NCI-H446 (cell line): ENCODE measurements at regions not wholly inside any gene's neighbourhood (a gene's known extent, or its start where the extent isn't known, plus 50 kb on each side); places are given as distances from the start of the nearest gene placed in this dataset.

ENCODE experiments used
- DNase-seq, 2 experiments: peaks; one replicate each; lab custom pipeline; 2025; lab: John Stamatoyannopoulos, UW

GRCh38 chr2:34961822-34962221, 1362.7 kb upstream of the FAM98A start:
- DNase-seq, result no peak

DNA sequence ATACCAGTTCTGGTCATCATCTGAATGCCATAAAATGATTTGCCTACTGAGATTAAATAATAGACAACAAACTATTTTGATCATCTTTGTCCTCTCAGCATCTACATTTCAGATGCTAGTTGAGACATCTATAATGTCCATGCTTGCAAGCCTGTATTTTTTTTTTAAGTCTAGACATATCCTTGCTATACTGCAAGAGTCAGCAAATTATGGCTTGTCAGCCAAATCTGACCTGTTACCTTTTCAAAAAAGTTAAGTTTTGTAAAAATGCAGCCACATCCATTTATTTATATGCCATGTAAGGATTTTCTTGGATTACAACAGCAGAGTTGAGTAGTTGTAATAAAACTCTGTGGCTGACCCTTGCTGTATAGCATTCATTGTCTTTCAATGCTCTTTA, 1355.7 kb upstream of the FAM98A start:
- DNase-seq, result no peak

- DNase-seq, result no peak
These were observed 1351.7 kb upstream of the FAM98A start for GRCh38 chr2:34950797-34951196.

- no peak for DNase-seq
These were observed 1350.2 kb upstream of the FAM98A start for GRCh38 chr2:34949316-34949715.

- DNase-seq, result no peak
These were observed 1337.0 kb upstream of the FAM98A start for GRCh38 chr2:34936089-34936488.

- no peak for DNase-seq
These were observed 1313.0 kb upstream of the FAM98A start for GRCh38 chr2:34912084-34912483.

- DNase-seq, result no peak
These were observed 1311.0 kb upstream of the FAM98A start for GRCh38 chr2:34909992-34910705.

DNA sequence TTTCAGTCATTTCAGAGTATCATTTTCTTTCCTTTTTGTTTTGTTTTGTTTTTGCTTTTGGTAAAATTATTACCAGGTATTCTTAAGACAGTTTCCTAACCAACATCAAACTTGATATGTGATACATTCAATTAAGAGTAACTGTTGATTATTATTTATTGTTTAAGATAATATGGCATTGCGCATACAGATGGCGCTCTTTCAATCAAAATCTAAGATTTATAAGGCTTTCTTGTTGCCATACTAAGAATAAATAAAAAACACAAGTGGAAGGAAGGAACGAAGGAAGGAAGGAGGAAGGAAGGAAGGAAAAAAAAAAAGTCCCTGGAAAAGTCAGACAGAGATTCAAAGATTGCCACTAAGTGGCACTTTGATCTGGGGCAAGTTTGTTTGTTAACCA, 1308.7 kb upstream of the FAM98A start:
- no peak for DNase-seq

GRCh38 chr2:34901739-34902138, 1302.6 kb upstream of the FAM98A start:
- DNase-seq, result no peak

DNA sequence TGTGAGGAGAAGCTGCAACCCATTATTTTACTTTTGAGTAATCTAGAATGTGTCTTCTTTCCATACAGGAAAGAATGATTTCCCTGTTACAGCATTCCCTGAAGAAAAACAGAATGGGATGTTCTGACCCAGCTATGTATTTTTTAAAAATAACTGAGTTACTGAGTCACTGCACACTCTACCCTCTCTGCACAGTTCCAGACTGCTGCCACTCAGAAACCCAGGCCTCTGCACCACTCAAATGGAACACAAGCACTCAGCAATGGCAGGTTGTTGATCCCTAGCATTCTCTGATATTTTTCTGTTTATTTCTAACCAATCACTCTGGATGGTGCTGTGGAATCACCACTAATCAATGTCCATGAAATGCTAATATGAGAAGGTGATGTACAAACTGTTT, 1300.0 kb upstream of the FAM98A start:
- no peak for DNase-seq

DNA sequence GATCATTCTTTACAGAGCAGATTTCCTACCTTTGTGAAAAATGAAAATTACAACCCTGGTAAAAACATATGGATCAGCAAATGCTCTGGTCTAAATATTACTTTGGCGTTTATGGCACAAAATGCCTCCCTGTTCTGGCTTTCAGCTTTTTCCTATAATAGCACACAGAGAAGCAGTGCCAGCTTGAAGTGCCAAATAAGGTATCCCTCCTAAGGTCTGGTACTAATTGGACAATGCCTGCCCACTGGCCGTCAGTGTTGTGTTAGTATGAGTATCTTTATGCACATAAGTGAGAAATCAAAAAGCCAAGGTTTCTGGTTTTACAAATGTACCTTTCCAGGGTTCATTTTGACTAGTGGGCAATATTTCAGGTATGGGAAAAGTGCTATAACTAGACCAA, 1293.7 kb upstream of the FAM98A start:
- no peak for DNase-seq

DNA sequence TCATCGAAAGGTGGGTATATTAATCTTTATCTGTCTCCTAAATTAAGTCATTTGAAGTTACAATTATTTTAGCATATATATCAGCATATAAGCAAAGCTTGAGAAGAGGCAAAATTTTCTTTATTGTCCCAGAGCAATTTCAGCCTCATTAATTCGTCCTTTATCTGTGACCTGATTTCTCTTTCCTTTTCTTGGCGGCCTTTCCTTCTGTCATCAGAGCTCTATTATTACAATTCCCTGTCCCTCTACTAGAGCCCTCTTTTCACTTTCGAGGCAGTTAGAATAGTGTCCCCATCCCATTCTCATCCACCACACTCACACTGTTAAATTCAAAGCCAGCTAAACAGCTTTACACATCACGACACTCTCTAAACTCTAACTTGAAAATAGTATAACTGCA, 1293.2 kb upstream of the FAM98A start:
- no peak for DNase-seq

- no peak for DNase-seq
These were observed 1276.1 kb upstream of the FAM98A start for GRCh38 chr2:34875091-34875745.

GRCh38 chr2:34853646-34854045, 1254.5 kb upstream of the FAM98A start:
- DNase-seq, result no peak

DNA sequence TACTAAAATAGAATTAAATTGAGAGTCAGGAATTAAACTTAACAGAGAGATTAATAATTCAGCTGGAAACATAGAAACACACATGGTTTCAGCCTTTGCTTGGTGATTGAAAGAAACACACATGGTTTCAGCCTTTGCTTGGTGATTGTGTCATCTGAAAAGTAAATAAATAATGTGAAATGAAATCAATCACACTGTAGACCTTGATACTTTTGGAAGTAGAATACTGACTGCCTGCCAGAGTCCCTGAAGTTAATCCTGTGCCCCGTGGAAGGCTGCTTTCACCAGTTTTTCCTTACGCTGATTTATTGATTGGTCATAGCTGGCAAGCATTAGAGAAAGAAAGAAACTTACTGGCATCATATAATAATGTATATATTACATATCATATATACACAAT, 1252.7 kb upstream of the FAM98A start:
- no peak for DNase-seq

GRCh38 chr2:34849827-34850226, 1250.7 kb upstream of the FAM98A start:
- DNase-seq, result no peak

DNA sequence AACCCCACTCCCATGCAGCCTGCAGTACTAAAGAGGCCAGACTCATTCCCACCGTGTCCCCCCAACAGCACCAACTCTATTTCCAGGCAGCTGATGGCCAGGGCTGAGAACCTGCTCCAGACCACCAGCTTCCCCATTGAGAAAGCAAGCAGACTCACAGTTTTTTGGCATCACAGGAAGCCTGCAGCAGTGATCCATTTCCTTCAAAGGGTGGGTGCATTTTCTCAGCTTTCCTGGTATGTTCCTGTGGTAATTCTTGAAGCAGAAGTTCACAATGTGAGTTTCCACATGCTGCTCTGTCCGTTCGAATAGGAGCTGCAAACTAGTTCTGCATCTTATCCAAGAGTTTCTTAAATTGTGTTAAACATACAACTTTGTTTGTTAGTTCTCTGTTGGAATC, 1249.6 kb upstream of the FAM98A start:
- DNase-seq, result no peak

DNA sequence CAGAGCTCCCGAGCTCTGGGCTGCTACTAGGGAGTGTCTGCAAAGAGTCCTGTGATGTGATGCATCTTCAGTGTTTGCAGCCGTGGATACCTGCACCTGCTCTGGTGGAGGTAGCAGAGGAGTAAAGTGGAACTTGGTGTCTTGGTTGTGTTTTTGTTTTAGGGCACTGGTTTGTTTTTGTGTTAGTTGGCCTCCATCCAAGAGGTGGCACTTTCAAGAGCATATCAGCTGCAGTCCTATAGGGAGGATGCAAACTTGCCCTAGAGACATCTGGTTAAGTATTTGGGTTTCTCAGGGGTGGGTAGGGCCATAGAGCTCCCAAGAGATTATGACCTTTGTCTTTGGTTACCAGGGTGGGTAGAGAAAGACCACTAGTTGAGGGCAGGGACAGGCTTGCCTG, 1249.0 kb upstream of the FAM98A start:
- no peak for DNase-seq

DNA sequence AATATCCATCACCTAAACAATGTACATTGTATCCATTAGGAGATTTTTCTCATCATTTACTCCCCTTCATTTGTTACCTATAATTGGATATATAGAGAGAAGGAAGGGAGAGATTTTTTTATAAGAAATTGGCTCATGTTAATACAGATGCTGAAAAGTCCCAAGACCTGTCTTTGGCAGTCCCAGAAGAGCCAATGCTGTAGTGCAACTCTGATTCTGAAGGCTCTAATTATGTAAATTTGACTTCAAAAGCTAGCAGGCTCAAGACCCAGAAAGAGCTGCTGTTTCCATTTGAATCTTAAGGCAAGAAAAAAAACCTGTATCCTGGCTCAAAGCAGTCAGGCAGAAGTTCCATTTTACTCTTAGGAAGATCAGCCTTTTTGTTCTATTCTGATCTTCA, 1245.5 kb upstream of the FAM98A start:
- no peak for DNase-seq

GRCh38 chr2:34838408-34838807, 1239.3 kb upstream of the FAM98A start:
- no peak for DNase-seq

DNA sequence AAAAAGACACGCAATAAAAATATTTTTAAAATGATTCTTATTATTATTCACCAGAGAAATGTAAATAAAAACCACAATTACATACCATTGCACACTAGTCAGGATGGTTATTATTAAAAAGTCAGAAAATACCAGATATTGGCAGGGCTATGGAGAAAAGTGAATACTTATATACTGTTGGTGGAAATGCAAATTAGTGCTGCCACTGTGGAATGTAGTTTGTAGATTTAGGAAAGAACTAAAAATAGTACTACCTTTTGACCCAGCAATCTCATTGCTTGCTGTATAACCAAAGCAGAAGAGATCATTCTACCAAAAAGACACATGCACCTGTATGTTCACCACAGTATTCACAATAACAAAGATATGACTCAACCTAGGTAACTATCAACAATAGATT, 1237.3 kb upstream of the FAM98A start:
- DNase-seq, result no peak

GRCh38 chr2:34831096-34831495, 1232.0 kb upstream of the FAM98A start:
- DNase-seq, result no peak

- DNase-seq, result no peak
These were observed 1229.4 kb upstream of the FAM98A start for GRCh38 chr2:34828481-34828880.

DNA sequence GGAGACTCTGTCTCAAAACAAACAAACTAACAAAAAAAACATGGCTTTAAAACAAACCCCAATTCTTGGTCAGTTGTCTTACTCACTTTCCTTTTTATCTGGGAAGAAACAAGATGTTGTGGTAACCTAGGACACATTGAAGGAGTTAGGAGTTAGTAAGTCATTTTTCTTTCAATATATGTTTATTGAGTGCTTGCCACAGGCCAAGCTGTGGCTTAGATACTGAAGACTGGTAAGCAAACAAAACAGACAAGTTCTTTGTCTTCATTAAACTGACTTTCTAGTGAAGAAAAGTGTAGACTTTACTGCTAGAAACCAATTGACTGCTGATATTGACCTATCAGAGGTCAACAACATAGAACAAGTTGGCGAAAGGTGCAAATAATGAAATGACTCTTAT, 1228.3 kb upstream of the FAM98A start:
- no peak for DNase-seq
